A549 (cell line): ENCODE measurements at regions not wholly inside any gene's neighbourhood (a gene's known extent, or its start where the extent isn't known, plus 50 kb on each side); places are given as distances from the start of the nearest gene placed in this dataset.
"Not testable (repeated sequence)": the region's sequence is repeated elsewhere in the genome, so short reads cannot be mapped to it uniquely, and the experiment has no call there.

Experiments
- ATAC-seq, 2 experiments: fragments of 200-7000 bp in 1 of 2; fragments of >200 bp in 1 of 2; cut with Nextera tagmentation in 1 of 2; cut with Tn5 transposase in 1 of 2; 3 replicates each; pipeline versions ENCODE4 v1.8.0 to v1.9.1; 2018 to 2020; ENCODE audit warnings: mild to moderate bottlenecking in 1 of 2, moderate library complexity in 1 of 2
- CTCF ChIA-PET: fragments of 300-600 bp; sonication (Branson Sonifier 250); formaldehyde crosslinking; extraction: SDS; loops from one replicate; lab custom pipeline; 2021; ENCODE audit warnings: antibody characterized with exemption, inconsistent platforms; lab: Yijun Ruan, JAX
- POLR2A ChIA-PET: fragments of 350-600 bp; formaldehyde crosslinking; extraction: SDS; loops from one replicate; lab custom pipeline; 2021; ENCODE audit warnings: antibody characterized with exemption, inconsistent platforms; lab: Yijun Ruan, JAX
- DNase-seq, 2 experiments: peaks; one replicate each; pipeline versions ENCODE4 v3.0.0 to v3.0.0-alpha.2; 2011 to 2016; ENCODE audit warnings: low read depth in 1 of 2, low spot score in 1 of 2
- FAIRE-seq: peaks from 2 replicates; lab custom pipeline; 2011; peaks lifted over from hg19 to GRCh38; lab: Jason Lieb, UNC
- H3K27ac ChIP-seq, 2 experiments: fragments of >200 bp; sonication (Bioruptor Twin); formaldehyde crosslinking; 3 replicates each; pipeline ENCODE4 v1.5.1; 2016 to 2017
- H3K4me1 ChIP-seq: fragments of >200 bp; sonication (Bioruptor Twin); formaldehyde crosslinking; 3 replicates; pipeline ENCODE4 v1.6.1; 2016
- H3K4me2 ChIP-seq: fragments of >200 bp; sonication (Bioruptor Twin); formaldehyde crosslinking; 3 replicates; pipeline ENCODE4 v1.6.1; 2016
- H3K4me3 ChIP-seq: fragments of >200 bp; sonication (Bioruptor Twin); formaldehyde crosslinking; 3 replicates; pipeline ENCODE4 v1.5.1; 2016
- H3K9me3 ChIP-seq: fragments of >200 bp; sonication (Bioruptor Twin); formaldehyde crosslinking; 3 replicates; pipeline ENCODE4 v1.6.1; 2016
- BHLHE40 ChIP-seq: IDR thresholded peaks from 2 replicates; pipeline ENCODE4 v1.6.1; 2012; ENCODE audit warnings: low read depth, low read length, inconsistent platforms
- CHD2 ChIP-seq: fragments of 150-350 bp; IDR thresholded peaks from 2 replicates; pipeline ENCODE4 v1.6.1; 2014; ENCODE audit warnings: low read length; ENCODE audit not compliant: partially characterized antibody
- EHF ChIP-seq: fragments of 250-450 bp; sonication (Bioruptor Pico); IDR thresholded peaks from 2 replicates; pipeline ENCODE4 v1.5.0; 2020; ENCODE audit warnings: mild to moderate bottlenecking
- ESRRA ChIP-seq: fragments of 150-350 bp; IDR thresholded peaks from 2 replicates; pipeline ENCODE4 v1.6.1; 2014; ENCODE audit warnings: mild to moderate bottlenecking, low read length, borderline replicate concordance
- FOXS1 ChIP-seq: fragments of 250-450 bp; sonication (Bioruptor Pico); IDR thresholded peaks from 2 replicates; pipeline ENCODE4 v1.5.0; 2020; ENCODE audit warnings: mild to moderate bottlenecking, moderate library complexity
- HES2 ChIP-seq: fragments of >200 bp; sonication (Bioruptor Twin); formaldehyde crosslinking; IDR thresholded peaks from 2 replicates; pipeline ENCODE4 v1.6.1; 2016
- HOXA7 ChIP-seq: fragments of 250-450 bp; sonication (Bioruptor Pico); IDR thresholded peaks from 2 replicates; pipeline ENCODE4 v1.5.0; 2020; ENCODE audit warnings: mild to moderate bottlenecking, moderate library complexity
- HOXB13 ChIP-seq: fragments of 250-450 bp; sonication (Bioruptor Pico); IDR thresholded peaks from 2 replicates; pipeline ENCODE4 v1.5.0; 2020; ENCODE audit warnings: low read depth, mild to moderate bottlenecking, moderate library complexity
- MAFK ChIP-seq: fragments of 450-650 bp; IDR thresholded peaks from 2 replicates; pipeline ENCODE4 v1.6.1; 2014; ENCODE audit not compliant: partially characterized antibody
- MAX ChIP-seq: IDR thresholded peaks from 2 replicates; pipeline ENCODE4 v1.6.1; 2012
- MAZ ChIP-seq: fragments of 150-350 bp; IDR thresholded peaks from 2 replicates; pipeline ENCODE4 v1.6.1; 2014; ENCODE audit warnings: antibody characterized with exemption, low read depth, low read length, borderline replicate concordance
- MYC ChIP-seq: IDR thresholded peaks from 2 replicates; pipeline ENCODE4 v1.6.1; 2012; ENCODE audit warnings: mild to moderate bottlenecking, inconsistent platforms, low read length, improper control_type of control experiment, borderline replicate concordance
- NFE2L2 ChIP-seq: fragments of 150-350 bp; conservative IDR thresholded peaks from 2 replicates; pipeline ENCODE4 v1.6.1; 2014; ENCODE audit warnings: low read length
- NR3C1 ChIP-seq: fragments of >200 bp; sonication (Bioruptor Twin); formaldehyde crosslinking; IDR thresholded peaks from 3 replicates; pipeline ENCODE4 v1.6.1; 2017
- PBX3 ChIP-seq: IDR thresholded peaks from 2 replicates; pipeline ENCODE4 v1.6.1; 2012
- RAD21 ChIP-seq, 2 experiments: fragments of >200 bp in 1 of 2; sonication (Bioruptor Twin) in 1 of 2; formaldehyde crosslinking in 1 of 2; IDR thresholded peaks in 1 of 2; conservative IDR thresholded peaks in 1 of 2; 2 replicates in 1 of 2; 3 replicates in 1 of 2; pipeline ENCODE4 v1.6.1; 2012 to 2018; ENCODE audit warnings: inconsistent platforms in 1 of 2
- RCOR1 ChIP-seq: fragments of 150-350 bp; IDR thresholded peaks from 2 replicates; pipeline ENCODE4 v1.6.1; 2014; ENCODE audit warnings: antibody characterized with exemption, low read length, low read depth
- RNF2 ChIP-seq: fragments of 200-600 bp; sonication (generic); IDR thresholded peaks from 2 replicates; pipeline ENCODE4 v1.6.1; 2016; ENCODE audit warnings: low read depth, mild to moderate bottlenecking, antibody characterized with exemption, moderate library complexity, borderline replicate concordance
- SMC3 ChIP-seq: fragments of >200 bp; sonication (Bioruptor Twin); formaldehyde crosslinking; IDR thresholded peaks from 3 replicates; pipeline ENCODE4 v1.6.1; 2018; ENCODE audit warnings: inconsistent platforms
- ZSCAN20 ChIP-seq: fragments of 250-450 bp; sonication (Bioruptor Pico); IDR thresholded peaks from 2 replicates; pipeline ENCODE4 v1.8.0; 2022; ENCODE audit warnings: mild to moderate bottlenecking, moderate library complexity
- WGBS: methylation state at CpG from one replicate; pipeline ENCODE4 v1.1.6; 2017; ENCODE audit errors: missing lambda C conversion rate; 5-methylcytosine and 5-hydroxymethylcytosine counted together

- no peak for DNase-seq
- POLR2A ChIA-PET: no interaction called here
- ATAC-seq: no peak
- Histone ChIP-seq H3K4me2 (no peak overlapping the region), H3K4me3 (no peak overlapping the region), H3K4me1 (peaks cover 8% of the 10 kb centered on the region; the same call in 2 of the 3 replicates), H3K27ac (no peak overlapping the region), H3K9me3 (no peaks in the 10 kb centered on the region)
- CTCF ChIA-PET: no interaction called here
- FAIRE-seq: no peak
- WGBS: 85% methylated on average over 5 of the region's 5 CpGs
- TF ChIP-seq SMC3: no peak
- no peak for TF ChIP-seq PBX3
- no peak for TF ChIP-seq ZSCAN20 (CRISPR knock-in tag)
- no peak for TF ChIP-seq NR3C1
- no peak for TF ChIP-seq MAZ
- TF ChIP-seq RNF2: no peak
- TF ChIP-seq BHLHE40: no peak
- no peak for TF ChIP-seq EHF
- TF ChIP-seq HOXB13 (CRISPR knock-in tag): no peak
- TF ChIP-seq FOXS1: no peak
- TF ChIP-seq, all 56 proteins: peak for 0
These were observed 183.3 kb upstream of the JUN start for GRCh38 chr1:58966917-58967740.

GRCh38 chr1:58968360-58968952, 184.6 kb upstream of the JUN start:
- POLR2A ChIA-PET: interaction anchor here (0.6 kb wide), 3 partner anchors 184 to 328 kb away, joined by 3 read pairs; partner anchors contain the start of genes FGGY and JUN
- H3K9me3 ChIP-seq: no peaks in the 10 kb centered on the region
- no peak for ATAC-seq
- CTCF ChIA-PET: interaction anchor here (1.9 kb wide), 1 partner anchor 730 kb away, joined by 6 read pairs; no protein-coding TSS in a partner anchor
- FAIRE-seq: no peak
- no peak for TF ChIP-seq ESRRA
- peaks cover 8% of the 10 kb centered on the region; the same call in 2 of the 3 replicates for H3K4me1 ChIP-seq
- no peak overlapping the region for H3K4me3 ChIP-seq
- no peak overlapping the region for H3K4me2 ChIP-seq
- DNase-seq: no peak
- peak overlapping the region in 1 of 2 experiments; percentile 57; a peak in 1 of 6 replicates for H3K27ac ChIP-seq
- 72% methylated on average over 4 of the region's 4 CpGs for WGBS

- POLR2A ChIA-PET: interaction anchor here (0.6 kb wide), 3 partner anchors 185 to 327 kb away, joined by 3 read pairs; partner anchors contain the start of genes FGGY and JUN
These were observed 185.3 kb upstream of the JUN start for GRCh38 chr1:58969176-58969575.

GRCh38 chr1:58971629-58972140, 187.8 kb upstream of the JUN start:
- Histone ChIP-seq H3K27ac (0 out of 6 replicates have a peak overlapping the region, but pooled peaks of 1 of the 2 experiments have one; percentile 41), H3K9me3 (no peaks in the 10 kb centered on the region), H3K4me3 (no peak overlapping the region), H3K4me1 (peaks cover 8% of the 10 kb centered on the region; the same call in 2 of the 3 replicates), H3K4me2 (no peak overlapping the region; the same call in 2 of the 3 replicates)
- POLR2A ChIA-PET: no interaction called here
- no peak for FAIRE-seq
- CTCF ChIA-PET: no interaction called here
- TF ChIP-seq MAX (no peak), ESRRA (no peak), RCOR1 (no peak), NR3C1 (no peak), EHF (no peak), HOXA7 (CRISPR knock-in tag) (no peak), RAD21 (conservative IDR thresholded peaks at IDR 0.05 in 1 of 2, IDR thresholded peaks at IDR 0.05 in 1 of 2) (no peak), MYC (no peak), HES2 (no peak), MAFK (no peak), NFE2L2 (no peak), CHD2 (no peak)
- TF ChIP-seq, all 56 proteins: peak for 0
- ATAC-seq (peak; percentile 25 to 34; a peak in 1 of 6 replicates), DNase-seq (peak in 1 of 2 experiments; percentile 19)
- WGBS: 49% methylated on average over 4 of the region's 4 CpGs

More at GRCh38 chr1:58969176-58969575, 185.3 kb upstream of the JUN start:
- not testable (repeated sequence) for H3K4me2 ChIP-seq, H3K4me3 ChIP-seq, ATAC-seq, FAIRE-seq, DNase-seq, H3K27ac ChIP-seq, H3K9me3 ChIP-seq, H3K4me1 ChIP-seq
- CTCF ChIA-PET: interaction anchor here (1.9 kb wide), 1 partner anchor 730 kb away, joined by 6 read pairs; no protein-coding TSS in a partner anchor
